Esophagus muscularis mucosa (tissue), 3 donors: ENCODE measurements at regions not wholly inside any gene's neighbourhood (a gene's known extent, or its start where the extent isn't known, plus 50 kb on each side); places are given as distances from the start of the nearest gene placed in this dataset.

Experiments used
- CTCF ChIP-seq, 3 experiments: fragments of 200-600 bp in 2 of 3; fragments of 450-650 bp in 1 of 3; sonication (generic) in 2 of 3; IDR thresholded peaks; one replicate each; pipeline ENCODE4 v1.5.1; 2017 to 2019; ENCODE audit warnings: antibody characterized with exemption in 3 of 3, mild to moderate bottlenecking in 2 of 3, moderate library complexity in 1 of 3
- POLR2AphosphoS5 ChIP-seq, 2 donors: sonication (generic); formaldehyde crosslinking; IDR thresholded peaks; one replicate each; pipeline ENCODE4 v1.6.1; 2017; ENCODE audit warnings: antibody characterized with exemption in 2 of 2

DNA sequence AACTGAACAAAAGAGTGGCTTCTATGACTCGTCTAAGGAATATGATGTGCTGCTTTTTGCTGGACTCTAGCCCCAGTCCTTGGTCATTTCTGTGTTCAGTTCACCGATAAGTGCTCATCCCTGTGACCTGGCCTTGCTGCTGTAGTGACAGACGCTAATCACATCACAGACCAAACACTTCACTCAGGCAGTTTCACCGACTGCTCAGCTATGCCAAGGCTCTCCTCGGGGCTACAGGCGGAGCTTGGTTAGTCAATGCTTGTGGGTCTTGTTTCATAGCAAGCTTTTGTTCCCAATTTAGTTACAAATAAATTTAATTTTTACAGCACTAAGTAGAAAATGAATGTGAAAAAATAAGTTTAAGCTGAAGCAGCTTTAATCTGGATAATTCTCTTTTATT, 190.8 kb upstream of the PRKCQ start:
- TF ChIP-seq CTCF (IDR thresholded peaks at IDR 0.05) (no peak), POLR2AphosphoS5 (IDR thresholded peaks at IDR 0.05) (no peak)
